ENCODE measurements at regions not wholly inside any gene's neighbourhood (a gene's known extent, or its start where the extent isn't known, plus 50 kb on each side); places are given as distances from the start of the nearest gene placed in this dataset.
"Not testable (repeated sequence)": the region's sequence is repeated elsewhere in the genome, so short reads cannot be mapped to it uniquely, and the experiment has no call there.

DNA sequence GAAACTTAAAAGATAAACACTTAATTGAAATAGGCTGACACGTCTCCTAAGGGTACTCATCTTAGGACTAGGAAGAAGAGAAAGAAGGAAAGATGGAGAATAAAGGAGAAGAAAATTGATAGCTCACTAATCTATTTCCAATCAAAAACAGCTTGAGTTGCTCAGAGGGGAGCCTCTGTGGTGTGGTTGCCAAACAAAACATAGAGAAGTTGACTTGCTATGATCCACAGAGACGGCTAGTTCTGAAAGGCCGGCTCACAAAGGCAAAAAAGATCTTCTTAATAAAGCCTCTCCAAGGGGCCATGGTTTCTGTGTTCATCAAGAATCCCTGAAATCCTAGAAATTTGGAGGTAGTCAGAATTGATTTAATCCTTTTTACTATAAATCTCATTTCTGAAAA lies 644.1 kb downstream of the LMO4 start:
- no peak for DNase-seq

DNA sequence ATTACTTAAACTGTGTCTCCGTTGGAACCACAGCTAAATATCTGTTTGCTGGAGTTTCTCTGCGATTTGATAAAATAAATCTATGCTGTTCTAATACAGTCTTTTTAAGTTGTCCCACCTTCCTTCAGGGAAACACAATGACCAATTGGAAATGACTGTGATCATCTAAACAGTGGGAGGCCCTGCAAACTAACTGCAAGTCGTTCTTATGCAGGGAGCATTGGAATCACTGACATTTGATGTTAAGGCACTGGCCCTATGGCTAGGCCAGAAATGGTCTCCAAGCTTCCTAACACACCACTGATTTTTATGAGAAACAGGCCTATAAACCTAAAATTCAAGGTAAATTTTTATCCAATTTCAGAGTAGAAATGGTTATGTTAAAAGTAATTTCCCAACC lies 645.2 kb downstream of the LMO4 start:
- no peak for DNase-seq

DNA sequence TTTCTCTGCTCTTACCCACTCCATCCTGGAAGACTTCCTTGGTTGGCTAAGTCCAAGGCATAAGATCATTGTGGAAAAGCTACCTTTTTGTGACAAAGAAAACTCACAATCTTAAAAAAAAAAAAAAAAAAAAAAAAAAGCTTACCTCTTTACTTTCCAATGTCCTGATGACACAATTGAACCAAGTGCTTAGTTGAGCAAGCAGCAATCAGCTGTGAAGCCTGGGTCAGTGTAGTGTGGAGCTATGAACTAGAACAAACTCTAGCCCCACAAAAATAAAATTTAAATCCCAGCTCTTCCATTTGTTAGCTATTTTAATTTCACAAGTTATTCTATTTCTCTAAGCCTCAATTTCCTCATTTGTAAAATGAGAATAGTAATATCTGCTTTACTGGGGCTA lies 647.6 kb downstream of the LMO4 start:
- no peak for DNase-seq

DNA sequence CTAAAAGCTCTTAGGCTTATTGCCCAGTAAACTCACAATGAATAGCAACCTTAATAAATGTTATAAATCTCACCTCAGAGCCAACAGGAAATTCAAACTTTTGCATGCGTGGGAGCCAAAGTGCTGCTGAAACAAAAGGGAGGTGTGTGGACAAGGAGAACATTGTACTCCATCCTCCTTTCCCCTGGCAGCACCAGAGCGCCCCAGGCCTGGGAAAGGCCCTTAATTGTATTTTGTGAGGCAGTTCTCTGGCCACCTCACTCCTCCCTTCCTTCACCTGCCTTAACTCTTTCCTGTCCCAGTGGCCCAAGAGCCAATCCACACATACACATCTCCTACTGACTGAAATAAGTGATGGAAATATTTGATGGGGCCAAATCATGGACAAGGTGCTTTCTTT lies 648.5 kb downstream of the LMO4 start:
- DNase-seq, result no peak

DNA sequence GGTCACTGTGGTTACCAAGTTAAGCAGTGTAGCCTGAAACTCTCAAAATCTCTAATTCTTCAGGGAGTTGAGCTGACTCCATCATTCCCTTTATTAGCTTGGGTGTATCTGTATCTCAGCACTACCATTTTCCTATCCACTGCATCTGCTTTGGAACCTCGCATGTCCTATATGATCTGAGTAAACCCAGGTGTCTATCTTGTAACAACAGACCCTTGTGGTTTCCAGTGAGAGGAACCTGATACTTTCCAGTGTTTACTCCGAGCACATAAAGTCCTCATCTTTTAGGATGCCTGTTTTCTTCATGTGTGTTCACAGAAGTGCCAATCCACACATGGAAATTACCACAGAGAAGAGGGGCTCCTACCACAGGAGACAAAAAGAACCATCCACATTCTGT lies 650.4 kb downstream of the LMO4 start:
- DNase-seq, result no peak

DNA sequence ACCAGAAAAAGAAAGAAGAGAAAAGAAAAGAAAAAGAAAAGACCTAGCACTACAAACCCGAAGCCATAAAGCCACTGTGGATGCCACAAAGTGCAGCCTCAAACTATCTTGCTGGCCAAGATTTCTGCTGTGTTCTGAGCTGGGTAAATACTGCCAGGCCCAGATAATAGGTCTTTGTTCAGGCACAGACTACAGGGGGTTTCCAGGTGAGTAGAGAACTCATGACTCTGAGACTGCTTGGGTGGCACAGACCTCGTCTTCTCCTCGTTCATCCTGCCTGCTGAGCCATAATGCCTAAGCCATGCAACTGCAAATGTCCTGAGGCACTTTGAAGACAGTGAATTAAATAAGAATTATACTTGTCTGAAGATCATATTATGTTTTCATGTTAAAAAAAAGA lies 651.8 kb downstream of the LMO4 start:
- no peak for DNase-seq

DNA sequence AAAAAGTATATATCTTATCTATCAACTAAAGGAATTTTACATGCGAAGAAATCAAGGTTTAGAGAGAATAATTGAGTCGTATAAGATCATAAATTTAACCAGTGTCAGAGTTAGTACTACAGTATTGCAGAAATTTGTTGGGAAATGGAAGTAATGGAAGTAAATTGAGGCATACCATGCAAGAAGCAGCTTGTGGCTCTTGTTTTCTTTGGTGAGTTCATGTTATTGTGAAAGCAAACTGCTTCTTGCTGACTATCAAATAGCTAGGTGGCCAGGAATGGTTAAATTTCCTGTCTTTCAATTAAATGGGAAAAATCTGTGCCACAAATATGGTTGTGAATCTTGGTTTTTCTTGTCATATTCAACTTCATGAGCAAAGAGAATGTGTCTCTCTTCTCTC lies 652.7 kb downstream of the LMO4 start:
- DNase-seq, result no peak

DNA sequence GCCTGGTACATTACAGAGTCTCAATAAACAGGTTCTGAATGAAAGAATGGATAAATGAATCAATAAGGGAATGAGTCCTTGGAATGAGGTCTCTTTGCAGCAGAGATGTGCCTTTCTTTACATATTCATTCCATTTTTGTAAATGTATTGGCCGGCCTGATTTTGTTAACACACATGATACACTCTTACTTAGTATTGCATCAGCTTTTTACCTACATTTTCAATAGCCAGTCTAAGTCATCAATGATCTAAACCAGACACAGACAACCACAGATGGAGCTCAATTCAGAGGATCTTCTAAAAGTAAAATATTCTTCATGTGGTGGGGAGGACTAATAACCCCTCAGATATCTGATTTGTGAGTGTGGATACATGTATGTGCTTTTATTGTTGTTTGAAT lies 653.1 kb downstream of the LMO4 start:
- DNase-seq, result no peak

DNA sequence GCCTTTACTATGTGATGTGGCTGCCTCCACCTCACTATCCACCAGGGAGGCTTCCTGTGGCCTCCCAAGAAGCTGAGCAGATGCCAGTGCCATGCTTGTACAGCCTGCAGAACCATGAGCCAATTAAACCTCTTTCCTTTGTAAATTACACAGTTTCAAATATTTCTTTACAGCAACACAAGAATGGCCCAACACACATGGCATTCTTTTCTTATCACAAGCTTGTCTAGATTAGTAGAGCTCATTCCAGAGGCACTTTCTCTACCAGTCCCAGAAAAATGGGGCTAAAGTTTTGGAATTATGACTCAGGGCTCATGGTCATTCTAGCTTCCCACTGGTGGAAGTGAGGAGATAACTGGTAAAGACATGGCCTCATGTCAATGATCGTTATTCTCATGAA lies 655.2 kb downstream of the LMO4 start:
- no peak for DNase-seq

DNA sequence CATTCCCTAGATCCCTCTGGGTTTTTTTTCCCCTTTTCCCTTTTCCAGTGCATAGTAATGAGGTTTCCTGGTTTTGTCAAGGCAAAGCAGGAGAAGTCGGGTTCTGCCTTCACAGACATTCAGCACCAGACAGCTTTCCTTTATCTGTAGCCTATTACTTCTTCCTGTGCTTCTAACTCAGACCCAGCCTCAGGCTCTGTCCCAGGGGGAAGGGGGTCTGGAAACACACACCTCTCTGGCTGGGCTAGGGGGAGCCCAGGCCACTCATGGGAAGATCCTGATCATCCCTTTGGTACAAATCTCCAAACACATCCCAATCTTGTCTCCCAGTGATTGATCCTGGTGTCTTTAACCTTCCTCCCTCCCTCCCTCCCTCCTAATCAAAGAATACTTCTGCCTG lies 656.4 kb downstream of the LMO4 start:
- no peak for DNase-seq

DNA sequence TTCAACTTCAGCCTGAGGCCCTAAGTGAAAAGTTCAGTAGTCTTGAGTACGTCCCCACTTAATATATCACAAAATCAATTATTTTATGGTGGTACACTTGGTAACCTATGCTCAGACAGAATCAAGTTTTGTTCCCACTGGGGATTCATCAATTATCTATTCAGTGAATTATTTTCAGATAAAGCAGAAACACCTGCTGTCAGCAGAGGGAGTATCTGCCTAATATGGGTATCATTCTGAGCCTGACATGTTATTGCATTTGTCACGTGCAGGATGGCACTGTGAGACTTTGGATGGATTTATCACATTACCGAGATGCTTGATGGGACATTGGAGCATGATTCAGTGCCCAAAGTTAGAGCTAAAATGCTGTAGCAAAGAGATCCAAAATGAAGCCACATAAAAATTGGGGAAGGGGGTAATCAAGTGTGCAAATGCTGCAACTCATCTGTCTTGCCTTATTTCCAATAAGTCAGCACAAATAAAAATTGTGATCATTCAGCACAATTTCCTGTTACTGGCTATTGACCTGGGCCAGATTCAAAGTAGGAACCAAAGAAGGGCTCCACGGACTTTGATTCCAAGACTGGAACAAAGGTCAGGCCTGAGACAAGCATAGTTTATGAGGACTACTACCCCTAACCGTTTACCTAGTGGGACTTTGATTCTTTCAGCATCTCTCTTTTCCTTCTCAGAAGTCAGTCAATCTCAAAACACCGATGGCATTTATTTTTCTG lies 657.6 kb downstream of the LMO4 start:
- DNase-seq, result no peak

DNA sequence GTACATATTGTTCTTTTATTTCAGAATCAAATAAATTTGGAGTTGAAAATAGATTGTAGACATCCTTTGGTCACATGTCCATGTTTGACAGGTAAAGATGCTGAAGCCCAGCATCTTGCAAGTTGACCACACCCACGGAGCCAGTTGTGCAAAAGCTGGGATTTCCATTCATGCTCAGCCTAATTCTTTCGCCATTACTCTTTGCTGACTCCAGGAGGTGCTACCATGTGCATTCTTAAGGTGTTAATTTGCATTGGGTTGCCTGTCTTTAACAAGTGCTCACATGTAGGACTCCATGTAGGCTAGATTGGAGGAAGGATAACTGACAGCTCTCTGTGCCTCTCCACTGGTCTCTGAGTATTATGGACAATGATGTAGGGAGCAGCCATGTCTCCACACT lies 660.7 kb downstream of the LMO4 start:
- no peak for DNase-seq

DNA sequence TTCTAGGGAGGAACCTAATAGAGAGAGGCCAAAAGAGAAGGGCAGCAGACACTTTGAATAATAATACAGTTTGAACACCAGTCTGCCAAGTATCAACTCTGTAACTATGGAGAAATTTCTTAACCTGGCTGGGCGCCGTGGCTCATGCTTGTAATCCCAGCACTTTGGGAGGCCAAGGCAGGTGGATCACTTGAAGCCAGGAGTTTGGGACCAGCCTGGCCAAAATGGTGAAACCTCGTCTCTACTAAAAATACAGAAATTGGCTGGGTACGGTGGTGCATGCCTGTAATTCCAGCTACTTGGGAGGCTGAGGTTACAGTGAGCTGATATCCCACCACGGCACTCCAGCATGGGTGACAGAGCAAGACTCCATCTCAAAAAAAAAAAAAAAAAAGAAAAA lies 663.9 kb downstream of the LMO4 start:
- DNase-seq, result not testable (repeated sequence)

DNA sequence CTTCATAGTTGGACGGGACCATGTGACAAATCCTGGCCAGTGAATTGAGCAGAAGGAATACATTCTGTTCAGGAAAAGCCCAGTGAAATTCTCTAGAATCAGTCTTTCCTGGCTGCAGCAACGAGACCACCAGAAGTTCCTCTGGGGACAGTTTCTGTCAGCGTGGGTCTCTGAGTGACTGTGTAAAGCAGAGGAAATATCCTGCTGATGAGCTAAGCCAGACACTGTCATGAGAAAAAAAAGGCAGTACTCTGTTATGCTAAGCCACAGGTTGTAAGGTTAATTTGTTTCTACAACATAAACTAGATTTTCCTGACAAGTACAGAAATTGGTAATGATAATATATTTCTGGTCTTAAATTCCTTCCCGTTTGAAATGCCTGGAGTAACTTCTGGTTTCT lies 664.4 kb downstream of the LMO4 start:
- DNase-seq, result no peak

DNA sequence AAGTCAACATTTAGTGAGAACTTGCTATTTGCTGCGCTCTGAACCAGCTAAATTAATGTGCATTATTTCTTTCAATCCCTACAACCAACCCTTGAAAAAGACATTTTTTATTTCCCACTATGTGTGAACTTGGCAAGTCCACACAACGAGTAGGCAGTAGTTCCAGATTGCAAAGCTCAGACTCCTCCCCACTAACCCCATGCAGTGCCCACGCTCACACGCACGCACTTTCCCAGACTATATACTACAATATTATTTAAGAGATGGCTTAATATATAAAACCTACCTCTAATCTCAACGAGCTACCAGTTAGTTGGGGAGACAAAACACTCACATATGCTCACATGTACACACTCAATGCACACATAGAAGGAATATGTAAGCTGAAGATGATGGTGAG lies 671.2 kb downstream of the LMO4 start:
- no peak for DNase-seq

DNA sequence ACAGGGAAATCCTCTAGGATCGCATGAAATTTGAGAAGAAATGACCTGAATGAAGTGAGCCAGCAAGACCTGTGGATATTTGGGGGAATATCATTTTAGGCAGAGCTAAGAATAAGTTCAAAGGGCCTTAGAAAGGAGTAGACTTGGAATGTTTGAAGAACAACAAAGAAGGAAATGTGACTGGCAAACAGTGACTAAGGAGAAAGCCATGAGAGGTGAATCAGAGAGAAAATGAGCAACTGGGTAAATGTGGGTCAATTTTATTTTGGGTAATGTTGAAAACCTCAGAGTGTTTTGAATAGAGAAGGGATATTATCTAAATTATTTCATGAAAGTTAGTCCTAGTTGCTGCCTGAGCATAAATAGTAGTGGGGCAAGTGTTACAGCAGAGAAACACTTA lies 672.8 kb downstream of the LMO4 start:
- DNase-seq, result no peak

DNA sequence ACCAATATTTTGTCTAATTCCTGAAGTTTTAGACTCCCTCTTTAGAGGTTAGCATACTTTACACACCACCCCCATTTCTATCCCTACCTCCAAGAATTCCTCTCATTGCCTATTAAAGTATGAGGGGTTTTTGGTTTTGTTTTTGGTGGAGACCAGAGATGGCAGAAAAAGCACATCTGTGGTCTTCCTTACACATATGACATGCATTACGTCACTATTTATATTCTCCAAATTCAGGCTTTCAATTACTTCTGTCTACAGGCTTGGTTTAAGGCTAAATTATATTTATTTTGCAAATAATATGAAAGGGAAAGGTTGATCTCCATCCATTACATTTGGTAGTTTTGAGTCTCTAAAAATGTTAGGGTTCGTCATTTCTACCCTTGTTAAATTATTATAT lies 674.6 kb downstream of the LMO4 start:
- DNase-seq, result no peak

DNA sequence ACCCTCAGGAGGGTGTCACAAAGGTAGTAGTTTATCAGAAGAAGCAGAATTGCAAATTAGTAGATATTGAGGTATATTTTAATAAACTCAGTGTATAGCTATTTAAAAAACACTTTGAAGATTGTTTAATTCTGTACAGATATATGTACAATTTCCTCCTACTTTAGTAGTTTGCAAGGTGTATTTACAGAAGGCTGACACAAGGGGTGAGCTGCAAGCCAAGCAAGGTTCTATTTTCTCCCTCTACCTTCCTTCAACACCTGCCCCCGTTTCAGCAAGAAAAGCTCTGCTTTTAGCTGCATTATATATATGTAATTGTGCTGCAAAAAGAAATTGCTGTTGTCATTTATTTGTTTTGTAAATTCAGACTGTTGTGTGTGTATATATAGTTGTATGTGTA lies 674.2 kb upstream of the PKN2 start:
- DNase-seq, result no peak

DNA sequence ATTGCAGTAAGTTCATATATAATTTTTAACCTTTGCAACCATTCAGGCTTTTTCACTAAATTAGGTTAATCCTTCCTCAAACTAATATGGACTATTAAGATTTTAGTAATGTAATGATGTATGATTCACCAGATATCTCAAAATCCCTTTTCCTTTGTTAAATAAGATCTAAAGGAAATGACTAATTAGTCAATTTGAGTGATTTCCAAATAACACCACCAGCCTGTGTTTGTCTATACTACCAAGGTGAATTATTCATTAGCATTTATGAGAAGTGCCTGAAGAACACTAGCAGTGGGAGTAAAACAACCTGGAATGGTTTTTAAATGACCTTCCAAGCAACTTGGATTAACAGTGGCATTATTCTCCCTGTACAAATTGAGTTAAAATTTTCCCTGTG lies 670.6 kb upstream of the PKN2 start:
- no peak for DNase-seq

DNA sequence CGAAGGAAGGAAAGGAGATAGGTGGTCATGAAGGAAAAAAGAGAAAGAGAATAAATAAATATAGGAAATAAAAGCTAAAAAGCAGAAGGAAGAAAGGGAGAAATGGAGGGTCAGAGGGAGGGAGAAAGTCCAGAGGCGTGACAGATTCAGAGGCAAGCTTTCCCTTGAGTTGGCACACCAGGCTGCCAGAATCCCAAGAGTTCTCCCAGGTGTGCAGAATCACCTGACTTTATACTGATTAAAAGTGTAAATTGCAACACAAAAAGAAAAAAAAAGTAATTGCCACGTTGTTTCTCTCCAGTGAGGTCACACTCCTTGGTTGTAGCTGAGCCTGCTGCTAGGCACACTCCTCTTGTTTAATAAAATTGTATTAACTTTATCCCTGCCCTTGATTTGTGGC lies 669.9 kb upstream of the PKN2 start:
- no peak for DNase-seq

DNA sequence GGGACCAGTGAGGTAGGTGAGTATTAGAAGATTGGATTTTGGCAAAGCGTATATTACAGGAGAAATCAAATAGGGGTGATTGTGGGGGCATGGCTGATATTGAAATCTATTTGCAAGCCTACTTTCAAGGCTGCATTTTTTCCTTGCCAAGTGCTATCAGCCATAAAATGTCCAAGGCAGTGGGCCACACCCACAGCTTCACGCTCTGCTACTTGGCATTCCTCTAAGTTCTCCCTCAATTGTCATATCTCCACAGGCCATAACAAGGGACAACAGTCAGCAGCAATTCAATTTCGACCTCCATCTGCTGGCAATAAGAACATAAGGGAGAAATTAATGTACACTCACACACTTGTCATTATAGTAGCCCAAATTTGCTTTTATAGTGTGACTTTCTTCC lies 667.1 kb upstream of the PKN2 start:
- no peak for DNase-seq

DNA sequence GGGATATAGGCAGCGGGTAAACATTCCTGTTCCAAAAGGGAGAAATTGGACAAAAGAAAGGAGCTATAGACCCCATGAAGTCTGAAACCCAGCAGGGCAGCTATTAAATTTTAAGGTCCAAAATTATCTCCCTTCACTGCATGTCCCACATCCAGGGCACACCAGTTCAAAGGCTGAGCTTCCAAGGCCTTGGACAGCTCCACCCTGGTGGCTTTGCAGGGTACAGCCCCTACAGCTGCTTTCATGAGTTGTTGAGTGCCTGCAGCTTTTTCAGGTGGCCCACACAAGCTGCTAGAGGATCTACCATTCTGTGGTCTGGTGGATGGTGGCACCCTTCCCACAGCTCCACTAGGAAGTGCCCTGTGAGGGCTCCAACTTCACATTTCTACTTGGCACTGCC lies 662.5 kb upstream of the PKN2 start:
- DNase-seq, result no peak

DNA sequence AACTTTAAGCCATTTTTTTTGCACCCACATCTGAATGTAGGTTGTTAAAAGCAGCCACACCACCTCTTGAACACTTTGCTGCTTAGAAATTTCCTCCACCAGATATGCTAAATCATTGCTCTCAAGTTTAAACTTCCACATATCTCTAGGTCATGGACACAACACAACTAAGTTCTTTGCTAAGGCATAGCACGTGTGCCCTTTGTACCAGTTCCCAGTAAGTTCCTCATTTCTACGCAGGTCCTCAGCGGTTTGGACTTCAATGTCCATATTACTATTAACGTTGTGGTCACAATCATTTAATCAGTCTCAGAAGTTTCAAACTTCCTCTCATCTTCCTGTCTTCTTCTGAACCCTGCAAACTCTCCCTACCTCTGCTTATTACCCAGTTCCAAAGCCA lies 661.6 kb upstream of the PKN2 start:
- no peak for DNase-seq

DNA sequence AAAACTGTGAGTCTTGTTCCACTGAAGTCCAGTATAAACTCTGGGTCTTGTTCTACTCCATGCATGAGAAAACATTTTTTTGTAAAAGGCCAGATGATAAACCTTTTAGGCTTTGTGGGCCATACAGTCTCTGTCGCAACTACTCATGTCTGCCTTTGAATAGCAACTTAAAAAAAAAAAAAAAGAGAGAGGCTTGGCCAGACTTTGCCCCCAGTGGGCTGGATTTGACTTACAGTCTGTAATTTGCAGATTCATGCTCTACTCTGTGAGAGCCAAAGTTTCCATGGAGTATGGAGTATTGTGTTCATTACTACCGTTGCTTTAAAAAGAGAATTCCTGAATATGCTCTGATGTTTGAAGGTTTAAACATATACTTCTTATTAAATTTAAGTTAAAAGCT lies 654.9 kb upstream of the PKN2 start:
- no peak for DNase-seq

DNA sequence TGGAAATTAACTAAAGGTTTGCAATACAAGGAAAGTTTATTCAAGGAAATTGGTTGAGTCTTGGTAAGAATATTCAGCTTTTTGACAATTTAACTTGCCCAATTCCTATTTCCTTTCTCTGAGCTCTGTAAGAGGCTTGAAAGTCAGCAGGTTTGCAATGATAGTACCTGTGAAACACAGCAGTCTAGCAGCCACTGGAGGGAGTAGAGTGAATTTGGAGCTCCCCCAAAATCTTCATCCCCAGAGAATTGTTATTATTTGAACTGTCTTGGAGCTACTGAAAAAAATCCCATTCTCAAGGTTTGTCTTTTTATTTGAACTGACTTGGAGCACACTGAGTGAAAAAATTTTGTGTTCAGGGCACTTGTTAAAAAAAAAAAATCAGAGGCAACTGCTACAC lies 654.2 kb upstream of the PKN2 start:
- DNase-seq, result no peak

DNA sequence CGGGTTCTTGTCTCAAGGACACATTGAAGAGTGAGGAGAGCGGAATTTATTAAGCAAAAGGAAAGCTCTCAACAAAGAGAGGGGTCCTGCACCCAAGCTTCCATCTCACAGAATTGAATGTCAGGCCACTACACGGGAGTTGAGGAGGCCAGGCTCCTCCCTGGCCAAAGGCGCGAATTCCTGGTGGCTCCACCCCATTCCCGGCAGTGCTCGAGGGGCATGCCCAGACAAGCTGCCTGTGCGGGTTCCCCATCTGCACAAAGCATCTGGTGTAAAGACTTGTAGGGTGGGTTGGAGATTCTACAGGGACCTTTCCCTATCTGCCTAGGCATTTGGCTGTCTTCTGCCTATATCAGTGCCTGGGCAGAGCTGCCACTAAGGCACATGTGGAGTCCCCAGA lies 648.5 kb upstream of the PKN2 start:
- no peak for DNase-seq
